Superior temporal gyrus (tissue), 1 donor: ENCODE measurements at regions not wholly inside any gene's neighbourhood (a gene's known extent, or its start where the extent isn't known, plus 50 kb on each side); places are given as distances from the start of the nearest gene placed in this dataset.
A peak's percentile ranks its signal among the peaks of the same experiment; 100 is the strongest.

Experiments
- DNase-seq: peaks from one replicate; pipeline ENCODE4 v3.0.0-alpha.2; 2016; ENCODE audit errors: extremely low spot score

GRCh38 chr3:159843840-159844730 is 144.6 kb upstream of the IL12A start:
- DNase-seq, result peak; percentile 76

DNA sequence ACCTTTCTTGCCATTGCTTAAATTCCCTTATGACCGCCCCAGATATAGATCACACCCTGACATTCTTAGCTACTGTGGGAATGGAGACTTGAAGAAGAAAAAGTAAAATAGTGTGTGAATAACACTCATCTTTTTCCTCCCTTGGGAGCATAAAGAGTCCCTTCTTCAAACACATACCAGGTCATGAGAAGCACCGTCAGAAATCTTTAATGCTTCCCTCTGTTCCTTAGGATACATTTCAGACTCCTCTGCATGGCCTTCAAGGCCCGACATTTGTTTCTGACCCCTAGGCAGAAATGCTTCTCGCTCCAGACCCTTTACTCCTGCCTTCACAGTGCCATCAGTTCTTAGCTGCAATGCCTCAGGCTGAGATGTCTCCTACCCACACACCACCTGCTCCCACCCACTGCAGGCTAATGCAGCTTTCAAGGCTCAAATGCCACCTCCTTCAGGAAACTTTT is 143.8 kb upstream of the IL12A start:
- DNase-seq, result peak; percentile 75

GRCh38 chr3:159845737-159846136 is 142.9 kb upstream of the IL12A start:
- DNase-seq, result no peak

- no peak for DNase-seq
These were observed 142.4 kb upstream of the IL12A start for GRCh38 chr3:159846255-159846654.

GRCh38 chr3:159848348-159849118 is 140.1 kb upstream of the IL12A start:
- peak; percentile 83 for DNase-seq

DNA sequence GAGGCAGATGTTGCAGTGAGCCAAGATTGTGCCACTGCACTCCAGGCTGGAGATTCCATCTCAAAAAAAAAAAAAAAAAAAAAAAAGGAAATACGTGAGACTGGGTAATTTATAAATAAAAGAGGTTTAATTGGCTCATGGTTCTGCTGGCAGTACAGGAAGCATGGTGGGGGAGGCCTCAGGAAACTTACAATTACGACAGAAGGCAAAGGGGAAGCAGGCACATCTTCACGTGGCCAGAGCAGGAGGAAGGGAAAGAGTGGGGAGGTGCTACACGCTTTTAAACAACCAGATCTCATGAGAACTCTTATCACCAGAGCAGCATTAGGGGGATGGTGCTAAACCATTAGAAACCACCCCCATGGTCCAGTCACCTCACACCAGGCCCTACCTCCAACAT is 138.2 kb upstream of the IL12A start:
- DNase-seq, result no peak

DNA sequence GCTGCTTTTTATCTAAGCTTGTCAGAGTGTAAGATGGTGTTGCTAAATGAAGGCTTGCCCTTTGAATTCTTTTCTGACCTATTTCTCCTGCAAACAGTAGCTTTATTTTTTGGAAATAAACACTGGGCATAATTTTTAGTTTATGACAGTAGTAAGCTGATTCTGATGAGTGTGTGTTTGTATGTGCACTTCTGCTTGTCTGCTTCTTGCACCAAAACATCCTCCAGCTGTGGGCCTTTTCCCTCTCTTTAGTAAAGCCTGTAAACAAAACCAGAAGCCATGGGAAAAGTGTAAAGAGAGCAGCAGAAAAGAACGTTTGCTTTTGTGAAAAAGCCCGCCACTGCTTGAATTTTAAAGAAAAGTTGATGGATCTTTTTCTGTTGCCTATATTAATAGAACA is 136.4 kb upstream of the IL12A start:
- no peak for DNase-seq

DNA sequence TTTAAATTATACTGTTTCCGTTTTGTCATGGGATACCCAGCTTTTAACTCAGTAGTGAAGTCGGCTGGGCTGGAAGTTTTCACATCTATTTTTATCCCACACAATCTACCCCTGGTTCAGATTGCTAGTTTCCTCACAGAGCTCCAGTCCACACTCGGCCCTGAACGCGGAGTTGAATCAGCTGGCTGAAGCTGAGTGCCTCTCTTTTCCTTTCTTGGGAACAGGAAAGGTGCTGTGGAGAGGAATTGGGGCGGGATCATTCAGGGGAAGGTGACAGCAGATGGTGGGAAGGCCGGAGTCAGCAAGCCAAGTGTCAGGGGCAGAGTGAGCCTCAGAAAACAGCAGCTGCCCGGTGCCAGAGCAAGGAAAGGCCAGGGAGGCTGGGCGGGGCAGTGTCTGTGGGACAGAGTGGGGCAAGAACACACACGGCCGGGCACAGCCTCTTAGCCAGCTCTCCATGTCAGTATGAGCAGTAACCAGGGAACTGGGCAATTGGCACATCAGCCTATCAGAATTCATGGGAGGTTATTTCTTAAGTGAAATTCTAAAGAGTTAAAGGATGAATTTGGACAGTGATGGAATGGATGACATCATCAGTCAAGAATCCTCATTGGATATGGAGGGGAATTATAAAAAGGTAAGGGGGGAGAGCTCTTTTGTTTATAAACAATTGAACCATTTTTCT is 135.7 kb upstream of the IL12A start:
- DNase-seq, result peak; percentile 79

DNA sequence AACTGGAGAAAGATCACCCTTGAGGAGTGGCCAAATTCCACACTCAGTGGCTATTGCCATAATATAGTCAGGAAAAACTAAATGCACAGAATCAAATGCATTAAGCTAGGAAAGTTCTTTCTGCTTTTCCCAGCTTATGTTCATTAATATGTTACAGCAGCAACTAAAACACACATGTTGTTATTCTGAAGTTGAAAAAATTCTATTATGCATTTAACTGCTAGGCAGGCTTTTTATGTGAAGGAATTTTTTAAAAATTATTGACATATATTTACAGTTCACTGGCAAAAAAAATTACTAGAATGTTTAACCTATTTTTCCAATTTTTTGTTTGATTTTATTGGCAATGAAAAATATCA is 135.2 kb upstream of the IL12A start:
- no peak for DNase-seq

DNA sequence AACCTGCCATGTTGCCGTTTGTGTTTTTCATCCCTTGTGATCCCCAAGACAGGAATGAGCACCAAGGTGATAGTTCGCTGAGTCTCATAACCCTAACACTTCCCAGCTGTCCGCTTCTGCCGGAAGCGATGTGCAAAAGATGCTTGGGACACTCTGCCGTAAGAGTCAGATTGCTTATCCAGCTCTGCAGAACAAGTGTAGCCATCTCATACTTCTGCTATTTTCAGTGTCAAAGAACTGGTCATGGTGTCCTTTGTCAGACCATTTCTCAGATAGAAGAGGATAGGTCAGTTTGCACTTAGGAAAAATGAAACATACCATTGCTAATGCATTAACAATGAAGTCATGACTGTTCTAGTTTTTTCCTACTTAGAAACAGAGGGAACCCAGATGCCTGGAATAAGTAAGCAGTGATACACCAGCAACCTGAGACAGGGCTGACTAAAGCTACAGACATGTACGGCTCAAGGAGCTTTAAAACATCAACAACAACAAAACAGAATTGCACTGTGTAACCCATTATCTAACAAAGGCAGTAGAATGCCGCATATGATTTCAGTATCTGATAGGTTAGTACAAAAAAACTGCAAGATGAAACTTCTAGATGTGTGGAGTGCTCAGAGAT is 134.0 kb upstream of the IL12A start:
- peak; percentile 79 for DNase-seq

GRCh38 chr3:159855599-159856346 is 132.9 kb upstream of the IL12A start:
- no peak for DNase-seq

DNA sequence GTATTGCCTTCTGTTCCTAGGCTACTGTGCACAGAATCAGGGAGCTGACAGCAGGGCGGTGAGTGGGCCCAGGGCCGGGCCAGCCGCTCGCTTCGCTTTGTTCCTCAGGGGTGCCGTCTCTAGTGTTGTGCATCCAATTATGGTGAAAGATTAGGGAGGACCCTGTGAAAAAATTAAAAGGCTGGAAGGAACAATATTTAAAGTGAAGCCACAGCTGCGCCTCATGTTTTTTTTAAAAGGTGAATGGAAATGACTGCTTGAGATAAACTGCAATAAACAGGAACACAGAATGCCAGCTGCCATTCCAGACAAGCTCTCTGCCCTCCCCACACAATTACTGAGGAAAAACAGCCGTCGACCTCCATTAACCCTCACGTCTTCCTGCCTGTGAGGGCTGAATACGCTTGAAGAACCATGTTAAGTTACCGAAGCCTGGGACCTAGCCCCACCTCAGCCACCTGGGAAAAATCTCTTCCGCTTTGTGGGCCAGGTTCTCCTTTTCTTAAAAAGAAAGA is 132.0 kb upstream of the IL12A start:
- no peak for DNase-seq

- DNase-seq, result peak; percentile 75
These were observed 130.8 kb upstream of the IL12A start for GRCh38 chr3:159857840-159858239.

GRCh38 chr3:159858650-159859049 is 130.0 kb upstream of the IL12A start:
- DNase-seq, result no peak

DNA sequence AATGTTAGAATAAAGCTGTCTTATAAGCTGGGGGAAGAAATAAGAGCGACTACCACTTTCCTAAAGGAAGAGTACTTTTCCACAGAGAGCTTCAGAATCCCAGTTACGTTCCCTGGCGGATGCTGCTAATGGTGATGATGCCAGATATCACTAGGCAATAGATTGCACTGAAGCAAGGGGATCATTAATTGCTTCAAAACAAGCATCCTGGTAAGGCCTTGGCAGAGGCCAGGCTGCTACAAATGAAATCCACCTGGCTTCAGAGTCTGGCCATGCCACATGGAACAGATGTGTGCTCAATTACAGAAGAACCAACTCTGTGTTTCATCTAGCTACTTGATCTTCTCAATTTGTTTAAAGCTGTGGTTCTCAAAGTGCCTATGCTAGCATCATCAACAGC is 129.2 kb upstream of the IL12A start:
- DNase-seq, result no peak

DNA sequence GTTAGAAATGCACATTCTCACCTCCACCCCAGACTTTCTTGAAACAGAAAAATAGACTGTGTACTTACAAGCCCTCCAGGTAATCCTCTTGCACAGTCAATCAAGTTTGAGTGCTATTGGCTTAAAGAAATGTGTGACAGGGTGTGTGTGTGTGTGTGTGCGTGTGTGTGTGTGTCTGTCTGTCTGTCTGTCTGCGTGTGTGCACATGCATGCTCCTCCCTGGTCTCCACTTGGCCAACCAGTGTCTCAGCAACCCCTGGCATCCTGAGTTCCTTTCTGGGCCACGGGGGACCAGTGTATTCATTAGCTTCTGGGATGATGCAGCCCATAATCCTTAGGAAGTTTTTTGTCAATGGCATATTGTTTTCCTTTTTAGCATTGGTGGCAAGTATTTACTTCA is 128.8 kb upstream of the IL12A start:
- no peak for DNase-seq

- peak; percentile 42 for DNase-seq
These were observed 128.1 kb upstream of the IL12A start for GRCh38 chr3:159860269-159861116.

- no peak for DNase-seq
These were observed 127.2 kb upstream of the IL12A start for GRCh38 chr3:159861369-159861987.

- no peak for DNase-seq
These were observed 123.5 kb upstream of the IL12A start for GRCh38 chr3:159865041-159865579.
